HL-60 (cell line): ENCODE measurements at regions not wholly inside any gene's neighbourhood (a gene's known extent, or its start where the extent isn't known, plus 50 kb on each side); places are given as distances from the start of the nearest gene placed in this dataset.

Source experiments
- GABPA ChIP-seq: IDR thresholded peaks from 2 replicates; pipeline ENCODE4 v1.6.1; 2012; ENCODE audit warnings: low read depth
- POLR2AphosphoS5 ChIP-seq: IDR thresholded peaks from 2 replicates; pipeline ENCODE4 v1.6.1; 2012; ENCODE audit warnings: low read depth
- SPI1 ChIP-seq: IDR thresholded peaks from 2 replicates; pipeline ENCODE4 v1.6.1; 2012; ENCODE audit warnings: low read depth, mild to moderate bottlenecking, borderline replicate concordance
- TF ChIP-seq, protein P1 (sequence below): IDR thresholded peaks from one replicate; pipeline ENCODE4 v1.5.1; 2011; ENCODE audit warnings: low read length, control low read depth, inconsistent platforms; ENCODE audit not compliant: insufficient read depth
- TF ChIP-seq, protein P2 (sequence below): IDR thresholded peaks from 2 replicates; pipeline ENCODE4 v1.6.1; 2012; ENCODE audit warnings: low read depth; ENCODE audit not compliant: insufficient replicate concordance

- no peak for TF ChIP-seq POLR2AphosphoS5
- TF ChIP-seq, protein P1, sequence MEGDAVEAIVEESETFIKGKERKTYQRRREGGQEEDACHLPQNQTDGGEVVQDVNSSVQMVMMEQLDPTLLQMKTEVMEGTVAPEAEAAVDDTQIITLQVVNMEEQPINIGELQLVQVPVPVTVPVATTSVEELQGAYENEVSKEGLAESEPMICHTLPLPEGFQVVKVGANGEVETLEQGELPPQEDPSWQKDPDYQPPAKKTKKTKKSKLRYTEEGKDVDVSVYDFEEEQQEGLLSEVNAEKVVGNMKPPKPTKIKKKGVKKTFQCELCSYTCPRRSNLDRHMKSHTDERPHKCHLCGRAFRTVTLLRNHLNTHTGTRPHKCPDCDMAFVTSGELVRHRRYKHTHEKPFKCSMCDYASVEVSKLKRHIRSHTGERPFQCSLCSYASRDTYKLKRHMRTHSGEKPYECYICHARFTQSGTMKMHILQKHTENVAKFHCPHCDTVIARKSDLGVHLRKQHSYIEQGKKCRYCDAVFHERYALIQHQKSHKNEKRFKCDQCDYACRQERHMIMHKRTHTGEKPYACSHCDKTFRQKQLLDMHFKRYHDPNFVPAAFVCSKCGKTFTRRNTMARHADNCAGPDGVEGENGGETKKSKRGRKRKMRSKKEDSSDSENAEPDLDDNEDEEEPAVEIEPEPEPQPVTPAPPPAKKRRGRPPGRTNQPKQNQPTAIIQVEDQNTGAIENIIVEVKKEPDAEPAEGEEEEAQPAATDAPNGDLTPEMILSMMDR = no peak
- TF ChIP-seq SPI1 = no peak
- TF ChIP-seq, protein P2, sequence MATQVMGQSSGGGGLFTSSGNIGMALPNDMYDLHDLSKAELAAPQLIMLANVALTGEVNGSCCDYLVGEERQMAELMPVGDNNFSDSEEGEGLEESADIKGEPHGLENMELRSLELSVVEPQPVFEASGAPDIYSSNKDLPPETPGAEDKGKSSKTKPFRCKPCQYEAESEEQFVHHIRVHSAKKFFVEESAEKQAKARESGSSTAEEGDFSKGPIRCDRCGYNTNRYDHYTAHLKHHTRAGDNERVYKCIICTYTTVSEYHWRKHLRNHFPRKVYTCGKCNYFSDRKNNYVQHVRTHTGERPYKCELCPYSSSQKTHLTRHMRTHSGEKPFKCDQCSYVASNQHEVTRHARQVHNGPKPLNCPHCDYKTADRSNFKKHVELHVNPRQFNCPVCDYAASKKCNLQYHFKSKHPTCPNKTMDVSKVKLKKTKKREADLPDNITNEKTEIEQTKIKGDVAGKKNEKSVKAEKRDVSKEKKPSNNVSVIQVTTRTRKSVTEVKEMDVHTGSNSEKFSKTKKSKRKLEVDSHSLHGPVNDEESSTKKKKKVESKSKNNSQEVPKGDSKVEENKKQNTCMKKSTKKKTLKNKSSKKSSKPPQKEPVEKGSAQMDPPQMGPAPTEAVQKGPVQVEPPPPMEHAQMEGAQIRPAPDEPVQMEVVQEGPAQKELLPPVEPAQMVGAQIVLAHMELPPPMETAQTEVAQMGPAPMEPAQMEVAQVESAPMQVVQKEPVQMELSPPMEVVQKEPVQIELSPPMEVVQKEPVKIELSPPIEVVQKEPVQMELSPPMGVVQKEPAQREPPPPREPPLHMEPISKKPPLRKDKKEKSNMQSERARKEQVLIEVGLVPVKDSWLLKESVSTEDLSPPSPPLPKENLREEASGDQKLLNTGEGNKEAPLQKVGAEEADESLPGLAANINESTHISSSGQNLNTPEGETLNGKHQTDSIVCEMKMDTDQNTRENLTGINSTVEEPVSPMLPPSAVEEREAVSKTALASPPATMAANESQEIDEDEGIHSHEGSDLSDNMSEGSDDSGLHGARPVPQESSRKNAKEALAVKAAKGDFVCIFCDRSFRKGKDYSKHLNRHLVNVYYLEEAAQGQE = no peak
- TF ChIP-seq GABPA = no peak
These were observed 117.1 kb downstream of the HNRNPD start for GRCh38 chr4:82256718-82257117.
